Activated CD8-positive, alpha-beta memory T cell treated with anti-CD3 and anti-CD28 coated beads, Interleukin-2, amount 50 U/mL, for 48 hours (primary cell): ENCODE measurements at regions not wholly inside any gene's neighbourhood (a gene's known extent, or its start where the extent isn't known, plus 50 kb on each side); places are given as distances from the start of the nearest gene placed in this dataset.

Source experiments
- DNase-seq: peaks from one replicate; pipeline ENCODE4 v3.0.0-alpha.2; 2020

DNA sequence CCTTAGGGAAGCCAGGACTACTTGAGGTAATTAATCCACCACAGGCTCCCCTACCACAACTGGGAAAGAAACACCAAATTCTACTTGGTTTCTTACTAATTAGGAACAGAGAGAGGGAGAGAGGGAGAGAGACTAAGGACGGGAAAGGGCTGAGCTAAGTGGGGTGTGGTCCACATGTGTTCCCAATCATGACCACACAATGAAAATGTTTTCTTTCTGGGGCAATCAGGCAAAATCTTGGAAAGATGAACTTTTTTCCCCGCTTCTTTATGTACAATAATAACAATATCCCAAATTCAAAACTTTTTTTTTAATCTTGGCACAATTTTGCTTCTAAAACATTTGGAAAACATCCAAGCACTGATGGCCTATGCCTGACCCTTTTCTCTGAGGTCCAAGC is 734.4 kb downstream of the MAFB start:
- no peak for DNase-seq

DNA sequence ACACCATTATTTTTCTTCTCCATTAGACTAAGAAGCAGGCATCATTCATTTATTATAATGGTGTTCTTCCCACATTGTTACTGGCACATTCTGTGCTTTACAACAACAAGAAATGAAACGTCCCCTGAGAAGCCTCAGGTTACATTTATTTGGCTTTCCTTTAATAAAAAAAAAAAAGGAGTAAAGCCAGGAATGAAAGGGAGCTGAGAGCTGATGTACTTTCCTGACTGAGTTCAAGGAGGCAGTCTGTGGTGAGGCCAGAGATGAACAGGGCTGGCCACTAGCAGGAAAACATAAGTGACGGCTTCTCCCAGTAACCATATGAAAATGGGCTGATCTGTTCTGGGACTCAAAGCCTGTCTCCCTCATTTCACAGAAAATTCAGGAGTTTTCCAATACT is 742.1 kb downstream of the MAFB start:
- no peak for DNase-seq

DNA sequence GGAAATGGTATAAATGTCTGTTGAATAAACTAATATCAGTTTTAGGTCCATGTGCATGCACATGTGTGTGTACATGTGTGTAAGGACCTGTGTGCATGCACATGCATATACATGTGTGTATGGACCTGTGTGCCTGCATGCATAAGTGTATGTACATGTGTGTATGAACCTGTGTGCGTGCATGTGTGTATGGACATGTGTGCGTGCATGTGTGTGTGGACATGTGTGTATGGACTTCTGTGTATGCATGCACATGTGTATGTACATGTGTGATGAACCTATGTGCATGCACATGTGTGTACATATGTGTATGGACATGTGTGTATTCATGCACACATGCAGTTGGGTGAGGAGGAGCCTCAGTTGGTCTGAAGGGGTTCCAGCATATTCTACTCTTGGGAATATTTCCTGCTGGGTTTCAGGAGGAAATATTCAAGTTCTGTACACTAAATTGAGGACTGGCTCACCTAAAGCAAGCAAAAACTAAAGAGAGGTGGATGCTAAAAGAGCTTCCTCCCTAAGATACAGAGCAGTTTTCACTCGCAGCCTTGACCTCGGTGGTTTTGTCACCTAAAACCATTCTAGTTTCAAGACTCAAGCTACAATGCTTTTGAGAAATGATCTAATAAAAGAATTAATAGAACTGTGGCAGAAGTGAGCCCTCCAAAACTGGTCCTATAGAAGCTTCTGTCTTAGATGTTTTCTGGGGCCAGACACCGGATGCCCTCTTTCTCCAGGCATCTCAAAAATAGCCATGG is 742.8 kb downstream of the MAFB start:
- no peak for DNase-seq

DNA sequence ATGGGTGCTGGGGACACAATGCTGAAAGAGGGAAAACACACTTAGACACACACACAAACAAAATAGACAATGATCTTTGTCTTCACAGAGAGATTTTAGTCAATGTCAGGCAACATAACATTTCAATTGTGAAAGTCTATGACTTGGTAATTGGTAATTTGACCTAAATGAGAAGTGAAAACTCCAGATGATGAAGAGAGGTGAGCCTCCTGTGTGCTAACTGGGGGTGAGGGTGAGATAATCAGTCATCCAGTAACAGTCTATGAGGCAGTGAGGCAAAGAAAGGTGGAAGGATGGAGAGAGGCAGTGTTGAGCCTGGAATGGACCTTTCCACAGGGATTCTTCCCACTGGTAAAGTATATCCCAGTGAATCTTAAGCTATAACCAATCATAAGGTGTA is 744.2 kb downstream of the MAFB start:
- no peak for DNase-seq

DNA sequence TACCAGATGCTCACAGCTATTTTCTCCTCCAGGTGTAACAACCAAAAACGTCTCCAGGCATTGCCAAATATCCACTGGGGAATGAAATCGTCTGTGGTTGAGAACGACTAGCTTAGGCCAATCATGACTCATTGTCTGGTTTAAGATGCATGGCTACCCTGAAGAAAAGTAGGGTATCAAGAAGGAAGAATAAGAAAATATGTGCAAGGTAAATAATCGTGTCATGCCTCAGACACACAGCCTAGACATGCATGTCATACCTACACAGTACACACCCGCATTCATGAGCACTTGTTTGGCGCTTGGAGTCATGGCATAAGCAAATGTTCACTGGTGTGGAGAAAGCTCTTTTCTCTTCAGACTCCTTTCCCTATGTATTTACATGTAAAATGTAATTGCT is 745.7 kb downstream of the MAFB start:
- DNase-seq, result no peak

DNA sequence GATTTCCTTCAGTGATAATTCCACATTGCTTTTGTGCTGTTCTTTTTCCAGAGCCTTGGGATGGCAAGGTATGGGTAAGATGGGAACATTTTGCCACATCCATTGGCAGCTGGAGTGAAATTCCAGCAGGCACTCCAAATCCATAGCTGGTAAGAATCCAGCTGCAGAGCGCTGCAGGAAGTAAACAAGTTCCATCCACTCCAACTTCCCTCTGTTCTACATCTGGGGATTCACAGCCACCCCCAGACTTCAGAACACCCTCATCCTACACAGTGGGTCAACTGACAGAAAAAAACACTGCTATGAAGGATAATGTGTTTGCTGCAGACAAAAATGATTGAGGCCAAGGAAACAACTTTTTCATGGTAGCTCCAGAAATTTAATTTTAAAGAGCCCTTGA is 747.8 kb downstream of the MAFB start:
- no peak for DNase-seq

DNA sequence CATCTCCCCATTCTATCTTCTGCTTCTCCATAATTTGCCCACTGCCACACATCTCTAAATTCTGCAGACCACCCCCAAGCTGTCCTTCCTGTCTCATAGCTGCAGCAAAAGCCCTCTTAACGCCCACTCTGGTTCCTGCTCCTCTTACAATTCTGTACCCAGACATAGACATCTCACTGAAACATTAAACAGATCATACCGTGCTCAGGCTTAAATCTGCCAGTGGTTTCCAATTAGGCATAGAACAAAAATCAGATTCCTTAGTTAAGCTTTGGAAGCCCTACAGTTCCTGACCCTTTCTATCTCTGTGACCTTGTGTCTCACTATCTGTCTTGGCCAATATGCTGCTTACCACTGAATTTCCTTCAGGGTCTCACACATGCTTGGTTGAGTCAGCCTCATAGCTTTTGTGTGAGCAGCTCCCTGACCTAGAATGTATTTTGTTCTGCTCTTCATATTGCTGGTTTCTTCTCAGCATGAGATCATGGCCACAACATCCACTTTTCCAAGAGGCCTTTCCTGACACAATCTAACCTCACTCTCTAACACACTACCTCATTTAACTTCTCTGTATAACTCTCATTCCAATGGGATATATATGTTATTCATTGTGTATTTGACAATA is 749.7 kb downstream of the MAFB start:
- no peak for DNase-seq

DNA sequence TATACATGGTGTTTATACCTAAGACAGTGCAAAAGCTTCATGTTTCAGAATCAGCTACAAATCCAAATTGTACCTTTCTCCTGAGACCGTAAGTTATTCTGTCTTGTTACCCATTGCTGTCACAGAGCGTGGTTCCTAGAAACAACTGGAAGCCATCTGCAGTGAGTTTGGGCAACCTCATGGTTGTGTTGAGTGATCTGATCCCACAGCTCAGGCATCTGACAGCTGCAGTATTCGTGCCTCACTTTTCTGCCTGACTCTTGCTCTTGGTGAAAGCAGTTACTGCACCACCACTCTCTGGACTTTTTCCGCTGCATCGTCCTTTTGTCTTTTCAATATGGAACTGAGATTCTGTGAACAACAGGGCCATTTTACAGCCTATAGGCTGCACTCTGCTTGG is 752.6 kb downstream of the MAFB start:
- no peak for DNase-seq

DNA sequence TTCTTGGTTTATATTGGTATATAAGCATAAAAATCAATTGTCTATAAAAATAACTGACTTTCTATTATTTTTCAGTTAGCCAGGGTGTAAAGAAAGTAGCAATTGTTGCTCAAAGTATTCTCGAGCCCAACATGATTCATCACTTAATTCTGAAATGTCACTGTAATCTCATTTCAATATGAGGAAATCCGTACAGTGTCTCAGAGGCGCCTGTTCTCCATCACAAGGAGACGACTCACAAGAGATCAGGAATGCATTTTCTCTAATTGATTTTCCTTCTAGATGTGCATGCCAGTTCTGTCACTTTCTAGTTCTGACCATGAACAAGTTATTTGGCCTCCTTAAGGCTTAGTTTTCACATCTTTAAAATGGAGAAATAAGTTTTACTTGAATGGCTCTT is 753.1 kb downstream of the MAFB start:
- DNase-seq, result no peak

DNA sequence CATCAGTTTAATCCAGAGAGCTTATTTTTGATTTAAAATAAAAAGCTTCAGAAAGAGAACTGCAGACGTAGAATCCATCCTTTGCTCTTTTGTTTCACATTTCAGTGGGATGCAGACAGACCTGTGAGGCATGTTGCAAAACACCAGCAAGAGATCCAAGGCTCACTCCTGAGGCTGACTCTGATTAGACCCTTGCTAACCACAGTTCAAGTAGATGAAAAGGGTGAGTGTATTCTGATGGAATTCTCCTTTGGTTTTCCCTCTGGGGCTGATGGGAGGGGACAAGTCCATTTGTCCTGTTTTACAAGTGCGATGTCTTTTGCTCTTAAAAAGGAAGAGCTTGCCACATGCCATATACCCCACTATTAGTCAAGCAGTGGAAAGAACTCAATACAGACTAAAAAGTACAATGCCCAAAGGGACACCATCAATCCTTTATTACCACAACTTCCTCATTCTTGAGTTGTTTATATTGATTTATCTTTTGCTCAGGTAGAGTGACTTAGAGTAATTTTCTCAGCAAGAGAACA is 772.7 kb downstream of the MAFB start:
- no peak for DNase-seq

DNA sequence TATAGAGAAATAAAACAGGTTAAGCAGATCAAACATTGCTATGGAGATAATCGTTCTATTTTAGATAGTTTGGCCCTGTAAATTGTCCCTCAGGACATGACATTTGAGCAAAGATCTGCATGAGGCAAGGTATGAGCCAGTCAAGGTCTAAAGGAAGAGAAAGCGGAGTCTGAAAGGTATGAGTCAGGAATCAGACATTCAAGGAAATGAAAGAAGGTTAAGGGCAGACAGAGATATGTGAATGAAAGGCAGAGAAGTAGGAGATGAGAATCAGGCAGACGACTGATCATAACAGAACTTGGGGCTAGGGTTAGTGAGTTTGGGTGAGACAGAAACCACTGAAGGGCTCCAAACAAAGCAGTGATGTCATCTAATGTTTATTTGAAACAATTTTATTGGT is 775.8 kb downstream of the MAFB start:
- DNase-seq, result no peak

DNA sequence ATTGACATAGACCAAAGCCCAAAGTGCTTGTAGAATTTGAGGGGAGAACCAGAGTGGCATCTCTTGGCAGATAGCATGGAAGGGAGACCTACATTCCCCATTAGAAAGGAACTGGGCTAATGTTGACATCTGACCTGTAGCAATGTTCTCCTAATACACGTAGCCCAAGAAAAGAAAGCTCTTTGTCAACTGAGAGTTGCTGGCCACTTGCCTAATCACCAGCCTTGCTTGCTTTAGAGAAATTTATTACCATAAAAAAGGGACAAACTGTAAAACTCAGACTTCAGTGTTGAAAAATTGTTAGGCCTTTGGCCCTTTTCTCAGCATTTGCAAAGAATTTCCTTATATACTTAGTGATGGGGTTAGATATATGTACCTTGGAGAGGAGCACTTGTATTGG is 777.5 kb downstream of the MAFB start:
- no peak for DNase-seq

DNA sequence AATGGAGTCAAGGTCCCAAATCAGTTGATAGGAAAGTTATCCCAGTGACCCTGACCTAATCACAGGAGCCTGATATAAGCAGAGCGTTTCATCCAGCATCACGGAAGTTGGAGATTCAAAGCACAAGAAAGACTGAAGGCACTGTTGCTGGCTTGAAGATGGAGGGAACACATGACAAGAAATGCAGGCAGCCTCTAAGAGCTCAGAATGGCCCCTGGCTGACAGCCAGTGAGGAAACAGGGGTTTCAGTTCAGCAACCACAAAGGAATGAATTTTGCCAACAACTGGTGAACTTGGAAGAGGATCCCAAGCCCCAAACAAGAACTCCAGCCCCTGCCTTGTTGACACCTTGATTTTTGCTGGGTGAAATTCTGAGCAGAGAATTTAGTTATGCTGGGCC is 778.5 kb downstream of the MAFB start:
- DNase-seq, result no peak

DNA sequence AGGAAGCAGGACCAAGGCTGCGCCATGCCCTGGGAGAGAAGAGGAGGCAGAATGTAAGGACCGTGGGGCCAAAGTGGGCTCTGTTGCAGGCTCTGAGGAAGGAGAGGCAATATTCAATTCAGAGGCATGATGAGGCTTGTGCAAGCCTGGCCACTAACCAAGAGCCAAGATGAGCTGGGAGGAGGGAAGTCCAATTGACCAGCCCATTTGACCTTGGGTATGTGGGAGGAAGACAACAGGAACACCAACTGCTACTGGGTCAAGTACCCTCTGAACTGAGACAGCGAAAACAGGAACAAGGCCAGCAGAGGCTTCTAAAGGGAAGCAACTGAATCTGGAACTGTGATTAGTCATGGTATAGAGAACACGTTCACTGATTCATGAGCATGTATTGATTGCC is 779.6 kb downstream of the MAFB start:
- no peak for DNase-seq

DNA sequence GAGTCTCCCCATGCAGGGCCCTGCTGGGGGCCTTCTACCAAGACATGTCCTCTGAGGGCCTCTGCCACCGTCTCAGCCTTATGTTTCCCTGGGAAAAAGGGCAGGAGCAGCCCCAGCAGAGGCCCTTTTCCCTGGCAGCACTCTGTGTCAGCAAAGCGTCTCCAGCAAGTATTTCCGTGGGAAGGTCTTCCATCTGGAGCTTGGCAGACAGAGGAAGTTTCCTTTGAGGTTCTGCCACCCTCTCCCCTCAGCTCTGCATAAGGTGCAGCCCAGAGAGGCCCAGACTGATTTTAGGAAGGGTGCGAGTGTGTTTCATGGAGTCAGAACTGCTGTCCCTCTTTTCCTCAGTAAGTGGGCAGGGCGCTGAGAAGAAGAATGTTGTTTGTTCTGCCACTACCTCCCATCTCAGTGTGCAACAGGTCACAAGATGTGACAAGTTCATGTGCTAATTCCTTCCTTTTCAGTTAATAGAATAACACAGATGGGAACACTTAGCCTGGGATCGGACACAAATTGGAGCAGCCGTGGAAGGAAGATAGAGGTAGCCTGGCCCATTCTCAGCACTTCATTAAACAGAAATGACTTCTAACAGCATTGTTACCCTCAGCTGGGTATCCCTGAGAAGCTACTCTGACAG is 784.4 kb downstream of the MAFB start:
- DNase-seq, result no peak

DNA sequence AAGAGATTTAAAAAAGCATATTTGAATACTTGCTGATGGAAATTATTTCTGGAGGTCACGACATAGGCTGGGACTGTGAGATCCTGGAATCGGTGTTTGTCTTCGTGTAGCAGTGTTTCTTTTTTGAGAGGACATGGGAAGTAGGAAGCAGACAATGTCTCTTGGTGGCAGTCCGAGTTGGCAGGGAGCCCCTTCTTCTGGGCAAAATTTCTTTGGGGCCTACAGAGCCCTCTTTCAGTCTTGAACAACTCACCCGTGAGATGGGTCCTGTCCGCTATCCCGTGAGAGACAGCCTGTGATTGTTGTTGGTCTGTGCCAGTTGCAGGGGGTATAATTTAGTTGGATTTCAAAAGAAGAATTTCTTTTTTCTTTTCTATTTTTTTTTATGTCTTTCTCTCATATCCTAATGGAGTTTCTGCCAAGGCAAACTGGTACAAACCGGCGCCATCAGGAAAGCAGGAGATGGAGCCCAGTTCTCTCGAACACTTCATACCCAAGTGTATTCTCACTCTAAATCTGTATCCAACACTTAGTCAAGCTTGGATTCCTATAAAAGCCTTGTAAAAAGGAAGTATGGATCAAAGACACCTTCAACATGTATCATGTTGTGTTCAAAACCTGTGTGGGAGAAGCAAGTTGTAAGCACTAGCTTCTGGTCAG is 785.1 kb downstream of the MAFB start:
- no peak for DNase-seq

DNA sequence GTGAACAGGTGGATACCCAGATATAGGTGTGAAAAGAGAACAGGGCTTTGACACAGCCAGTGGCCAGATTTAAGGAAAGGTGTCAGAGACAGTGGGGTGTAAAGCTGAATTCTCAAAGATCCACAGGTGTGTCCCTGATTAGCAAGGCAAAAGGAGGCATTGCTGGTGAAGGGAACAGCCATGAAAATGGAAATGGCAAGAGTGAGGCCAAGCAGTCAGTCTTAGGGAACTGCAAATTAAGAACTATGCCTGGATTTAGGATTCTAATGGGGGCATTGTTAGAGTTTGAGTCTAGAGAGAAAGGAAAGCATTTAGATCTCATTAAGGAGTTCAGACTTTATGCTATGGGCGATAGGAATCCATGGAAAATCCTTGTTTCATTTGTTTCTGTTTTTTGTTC is 789.2 kb downstream of the MAFB start:
- DNase-seq, result no peak

DNA sequence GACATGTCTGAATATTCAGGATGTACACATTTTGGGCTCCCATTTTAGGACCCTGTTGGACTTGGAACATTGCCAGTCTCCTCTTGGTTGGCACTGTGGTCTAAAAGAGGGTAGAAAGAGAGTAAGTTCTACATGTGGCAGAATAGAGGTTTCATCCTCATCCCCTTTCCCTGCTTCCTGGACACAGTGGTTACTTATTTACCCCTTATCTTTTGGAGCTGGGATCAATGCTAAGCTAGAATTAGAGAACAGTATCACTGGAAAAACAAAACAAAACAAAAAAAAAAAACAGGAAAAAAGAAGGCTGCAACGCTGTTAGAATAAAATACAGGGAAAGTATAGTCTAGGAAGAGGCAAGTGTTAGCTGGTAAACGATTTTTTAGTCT is 790.6 kb downstream of the MAFB start:
- no peak for DNase-seq

DNA sequence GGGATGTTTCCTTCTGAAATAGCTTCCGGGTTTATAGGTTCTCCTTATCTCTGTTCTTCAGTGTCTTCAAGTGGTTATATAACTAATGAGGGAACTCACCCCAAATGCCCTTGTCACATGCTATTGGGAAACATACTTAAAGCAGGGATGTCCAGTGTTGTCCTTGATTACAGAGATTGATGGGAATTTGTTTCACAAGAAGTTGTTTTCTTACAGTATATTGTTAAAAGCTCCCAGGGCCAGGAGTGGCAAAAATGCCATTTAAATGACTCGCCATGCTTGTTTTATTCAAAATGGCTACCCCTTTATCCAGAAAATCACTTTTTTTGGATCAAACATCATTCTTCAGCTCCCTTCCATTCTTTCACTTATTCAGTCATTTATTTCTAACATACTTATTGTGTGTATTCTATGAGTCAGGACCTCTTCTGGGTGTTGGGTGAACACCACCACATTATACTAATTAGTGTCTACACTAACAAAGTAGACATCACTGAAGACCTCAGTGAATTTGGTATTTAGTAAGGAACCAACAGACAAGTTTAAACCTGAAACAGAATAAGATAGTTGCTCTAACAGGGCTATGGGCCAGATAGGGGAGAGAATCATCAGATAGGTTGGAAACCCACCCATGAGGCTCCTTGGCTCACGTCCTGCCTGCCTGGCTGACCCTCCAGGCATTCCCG is 791.1 kb downstream of the MAFB start:
- no peak for DNase-seq

DNA sequence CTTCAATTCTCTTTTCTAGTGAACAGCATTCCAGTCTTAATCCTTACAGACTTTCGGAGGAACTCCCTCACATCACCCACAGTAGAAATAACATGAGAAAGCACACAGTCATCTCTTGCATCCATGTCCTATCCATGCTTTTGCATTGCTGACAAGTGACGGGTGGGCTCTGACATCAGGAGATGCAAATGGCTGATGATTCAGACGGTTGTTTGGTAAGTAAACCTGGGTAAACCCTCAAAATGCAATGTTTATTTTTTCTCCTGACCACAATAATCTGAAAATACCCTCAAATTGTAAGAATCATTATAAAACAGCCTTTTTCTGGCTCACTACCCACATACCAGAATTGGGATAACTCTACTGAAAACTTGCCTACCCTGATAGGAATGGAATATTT is 792.0 kb downstream of the MAFB start:
- DNase-seq, result no peak

DNA sequence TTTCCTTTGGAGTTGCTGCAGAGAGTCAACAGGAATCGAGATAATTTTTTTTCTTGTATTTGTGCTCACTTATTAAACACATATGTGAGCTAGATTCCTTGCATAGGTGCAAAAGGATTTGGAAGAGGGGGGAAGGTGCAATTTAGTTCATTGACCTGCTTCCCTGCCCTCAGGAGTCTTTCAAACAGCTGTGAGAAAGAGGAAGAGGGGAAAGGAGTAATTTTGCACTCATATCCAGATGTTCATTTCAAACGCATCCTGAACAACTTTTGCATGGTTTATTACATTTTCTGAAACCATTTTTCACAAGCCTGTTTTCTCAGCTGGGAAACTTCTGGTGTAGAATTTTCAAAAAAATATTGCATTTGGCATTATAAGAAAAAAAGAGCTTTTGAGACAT is 795.0 kb downstream of the MAFB start:
- no peak for DNase-seq

DNA sequence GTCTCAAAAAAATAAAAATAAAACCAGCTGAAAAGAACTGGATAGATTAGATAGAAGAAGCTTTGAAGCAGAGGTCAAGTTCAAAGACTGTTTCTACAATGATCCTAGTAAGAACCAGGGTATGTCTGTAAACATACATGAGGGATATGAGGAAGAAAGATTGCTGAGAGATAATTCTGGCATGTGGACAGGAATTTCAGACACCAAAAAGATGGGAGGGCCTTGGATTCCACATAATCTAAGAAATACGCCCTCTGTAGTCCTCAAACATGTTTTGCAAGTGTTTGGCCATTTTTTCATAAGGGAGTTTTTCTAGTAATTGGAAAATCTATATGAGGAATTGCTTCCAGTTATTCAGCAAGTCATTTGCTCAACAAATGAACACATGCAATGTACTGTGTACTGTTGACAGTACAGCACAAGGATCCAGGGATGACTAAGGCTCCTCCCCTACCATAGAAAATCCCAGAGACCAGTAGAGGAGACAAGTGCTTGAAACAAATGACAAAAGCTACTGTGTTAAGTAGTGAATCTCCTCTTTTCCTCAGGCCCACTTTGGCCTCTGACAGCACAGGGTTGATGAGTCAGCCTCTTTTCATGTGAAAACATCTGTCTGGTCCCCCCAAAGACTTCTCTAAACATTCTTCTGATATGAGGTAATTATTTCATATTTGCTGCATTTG is 795.9 kb downstream of the MAFB start:
- no peak for DNase-seq

DNA sequence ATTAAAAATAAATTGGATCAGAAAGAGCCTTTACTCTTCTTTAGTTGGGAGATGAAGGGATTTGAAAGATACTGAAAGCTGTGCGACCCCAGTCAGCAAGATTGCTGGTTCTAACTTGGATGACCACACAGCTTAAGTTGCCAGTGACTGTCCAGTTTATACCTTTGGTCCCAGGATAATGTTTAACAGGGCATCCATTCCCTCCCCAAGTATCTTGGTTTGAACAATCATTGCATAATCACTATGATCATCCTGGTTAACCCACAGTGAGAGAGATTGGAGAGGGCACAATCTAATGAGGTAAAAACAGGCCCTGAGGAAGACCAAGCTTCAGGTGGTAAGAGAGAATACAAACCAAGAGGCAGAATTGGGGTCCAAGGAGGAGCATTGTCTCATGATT is 798.3 kb downstream of the MAFB start:
- DNase-seq, result no peak
